ENCODE measurements at regions not wholly inside any gene's neighbourhood (a gene's known extent, or its start where the extent isn't known, plus 50 kb on each side); places are given as distances from the start of the nearest gene placed in this dataset.

GRCh38 chr11:23687991-23688390 lies 808.9 kb upstream of the LUZP2 start:
- intact Hi-C loops (cut with DNase I; ENCODE audit: low total_unique reads), result no loop called here
- 41 to 44% methylated on average over 3 of the region's 3 CpGs for WGBS, 2 donors
- TF ChIP-seq CTCF (IDR thresholded peaks at IDR 0.05), result no peak
- no peak for TF ChIP-seq POLR2A (IDR thresholded peaks at IDR 0.05)
- H3K4me3 ChIP-seq (ENCODE audit: low read depth, poor library complexity, severe bottlenecking), result no peak overlapping the region
- no peak for DNase-seq (ENCODE audit: low spot score in 2 of 2)

- intact Hi-C loops (cut with DNase I; ENCODE audit: low total_unique reads), result no loop called here
- H3K4me3 ChIP-seq (ENCODE audit: low read depth, poor library complexity, severe bottlenecking), result no peak overlapping the region
- no peak for TF ChIP-seq CTCF (IDR thresholded peaks at IDR 0.05)
- TF ChIP-seq POLR2A (IDR thresholded peaks at IDR 0.05), result no peak
- no peak for DNase-seq (ENCODE audit: low spot score in 2 of 2)
- WGBS, 2 donors, result 69 to 73% methylated on average over 4 of the region's 4 CpGs
Observed at GRCh38 chr11:23688411-23688810, 808.4 kb upstream of the LUZP2 start.

GRCh38 chr11:23688835-23689234 lies 808.0 kb upstream of the LUZP2 start:
- no peak for DNase-seq (ENCODE audit: low spot score in 2 of 2)
- intact Hi-C loops (cut with DNase I; ENCODE audit: low total_unique reads), result no loop called here
- TF ChIP-seq POLR2A (IDR thresholded peaks at IDR 0.05) (no peak), CTCF (IDR thresholded peaks at IDR 0.05) (no peak)
- WGBS, 2 donors, result 64 to 70% methylated on average over 4 of the region's 4 CpGs
- H3K4me3 ChIP-seq (ENCODE audit: low read depth, poor library complexity, severe bottlenecking), result no peak overlapping the region

DNA sequence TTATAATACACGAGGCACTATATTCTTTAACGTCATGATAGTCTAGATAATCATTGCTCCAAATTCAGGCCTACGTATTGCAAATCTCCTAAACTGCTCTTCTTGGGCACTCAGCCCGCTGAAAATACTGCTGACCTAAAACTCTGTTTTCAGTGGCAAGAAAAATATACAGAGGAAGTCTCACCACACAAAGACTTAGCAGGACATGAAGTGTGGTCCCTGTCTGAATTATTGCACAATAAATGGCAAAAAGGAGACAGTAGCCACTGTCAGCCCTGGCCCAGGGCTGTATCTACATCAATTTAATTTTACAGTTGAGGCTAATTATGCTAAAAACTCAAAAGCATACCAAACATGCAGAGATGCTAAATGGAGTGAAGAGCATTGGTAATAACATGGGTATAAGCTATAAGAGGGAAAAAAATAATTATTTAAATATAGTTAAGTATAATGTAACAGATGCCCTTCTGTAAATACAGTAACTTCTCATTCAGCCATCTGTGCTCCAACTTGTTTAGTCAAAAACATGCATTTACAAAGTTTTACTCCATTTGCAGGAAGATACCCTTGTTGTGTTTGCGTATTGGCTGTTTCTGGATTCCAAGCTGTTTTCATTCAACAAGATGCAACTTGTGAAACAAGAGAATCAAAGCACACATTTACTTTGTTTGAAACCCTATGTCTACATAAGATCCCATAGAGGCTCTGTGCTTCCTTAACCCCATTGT lies 800.0 kb upstream of the LUZP2 start:
- 87 to 88% methylated on average over 5 of the region's 5 CpGs for WGBS, 2 donors

DNA sequence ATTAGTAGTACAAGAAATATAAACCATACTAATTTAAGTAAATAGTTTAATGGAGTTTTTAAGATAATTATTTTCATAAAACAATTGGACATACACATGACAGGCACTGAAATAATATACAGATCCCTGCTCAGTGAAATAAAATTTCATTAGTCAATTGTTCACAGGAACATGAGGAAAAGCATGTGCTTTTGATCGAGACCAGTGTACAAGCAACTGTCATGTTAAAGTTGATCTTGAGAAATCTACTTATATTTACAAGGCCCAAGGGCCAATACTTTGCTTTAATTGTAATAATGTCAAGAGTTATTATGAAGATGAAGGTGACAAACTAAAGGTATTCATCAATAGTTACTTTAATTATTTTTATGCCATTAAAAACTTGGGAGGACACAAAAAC lies 792.7 kb upstream of the LUZP2 start:
- intact Hi-C loops (cut with DNase I; ENCODE audit: low total_unique reads), result no loop called here
- no peak overlapping the region for H3K4me3 ChIP-seq (ENCODE audit: low read depth, poor library complexity, severe bottlenecking)
- 60 to 68% methylated on average over 1 of the region's 1 CpG for WGBS, 2 donors
- no peak for DNase-seq (ENCODE audit: low spot score in 2 of 2)
- TF ChIP-seq CTCF (IDR thresholded peaks at IDR 0.05) (no peak), POLR2A (IDR thresholded peaks at IDR 0.05) (no peak)

More for the DNA sequence above, 800.0 kb upstream of the LUZP2 start:
- DNase-seq (ENCODE audit: low spot score in 2 of 2), result no peak
- TF ChIP-seq POLR2A (IDR thresholded peaks at IDR 0.05) (no peak), CTCF (IDR thresholded peaks at IDR 0.05) (no peak)
- intact Hi-C loops (cut with DNase I; ENCODE audit: low total_unique reads), result no loop called here
- no peak overlapping the region for H3K4me3 ChIP-seq (ENCODE audit: low read depth, poor library complexity, severe bottlenecking)

DNA sequence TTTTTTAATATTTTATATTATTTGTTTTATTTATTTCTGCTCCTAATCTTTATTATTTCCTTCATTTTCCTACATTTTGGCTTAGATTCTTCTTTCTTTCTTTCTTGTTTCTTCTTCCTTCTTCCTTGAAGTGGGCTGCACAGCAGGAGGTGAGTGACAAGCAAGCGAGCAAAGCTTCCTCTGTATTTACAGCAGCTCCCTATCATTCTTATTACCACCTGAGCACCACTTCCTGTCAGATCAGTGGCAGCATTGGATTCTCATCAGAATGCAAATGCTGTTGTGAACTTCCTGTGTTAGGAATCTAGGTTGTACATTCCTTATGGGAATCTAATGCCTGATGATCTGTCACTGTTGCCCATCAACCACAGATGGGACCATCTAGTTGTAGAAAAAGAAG lies 784.9 kb upstream of the LUZP2 start:
- whole genome bisulfite sequencing, 2 donors, result 87 to 95% methylated on average over 1 of the region's 1 CpG
- intact Hi-C loops (cut with DNase I; ENCODE audit: low total_unique reads), result no loop called here
- no peak for DNase-seq (ENCODE audit: low spot score in 2 of 2)
- H3K4me3 ChIP-seq (ENCODE audit: low read depth, poor library complexity, severe bottlenecking), result no peak overlapping the region
- TF ChIP-seq CTCF (IDR thresholded peaks at IDR 0.05) (no peak), POLR2A (IDR thresholded peaks at IDR 0.05) (no peak)
